Lower leg skin (tissue), 3 donors: ENCODE measurements at regions not wholly inside any gene's neighbourhood (a gene's known extent, or its start where the extent isn't known, plus 50 kb on each side); places are given as distances from the start of the nearest gene placed in this dataset.

Source experiments
- POLR2A ChIP-seq, 2 donors: fragments of 450-650 bp; IDR thresholded peaks; one replicate each; pipeline ENCODE4 v1.6.1; 2016 to 2017; ENCODE audit warnings: antibody characterized with exemption in 2 of 2, mild to moderate bottlenecking in 1 of 2, moderate library complexity in 1 of 2
- TF ChIP-seq, protein P1 (sequence below), 3 donors: fragments of 450-650 bp; IDR thresholded peaks; one replicate each; pipeline ENCODE4 v1.5.1; 2016; ENCODE audit warnings: antibody characterized with exemption in 3 of 3, mild to moderate bottlenecking in 3 of 3, moderate library complexity in 2 of 3

DNA sequence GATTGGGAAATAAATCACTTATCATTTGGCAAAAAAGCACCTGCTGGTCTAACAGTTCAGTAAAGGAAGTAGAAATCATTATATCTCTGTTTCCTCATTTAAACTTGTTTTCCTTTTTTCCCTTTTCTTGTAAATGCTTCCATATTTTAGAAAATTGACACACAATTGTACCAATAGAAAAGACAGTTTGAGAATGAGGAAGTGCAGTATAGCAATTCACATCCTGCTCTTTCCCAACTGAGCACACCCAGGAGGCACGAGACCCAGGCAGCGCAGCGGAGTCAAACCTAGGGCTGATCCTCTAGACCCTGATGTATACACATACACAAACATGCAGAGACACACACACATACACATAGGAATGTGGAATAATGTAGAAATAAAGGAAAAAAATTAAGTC lies 74.8 kb upstream of the PACRGL start:
- TF ChIP-seq POLR2A (IDR thresholded peaks at IDR 0.05) = no peak
- TF ChIP-seq, protein P1, sequence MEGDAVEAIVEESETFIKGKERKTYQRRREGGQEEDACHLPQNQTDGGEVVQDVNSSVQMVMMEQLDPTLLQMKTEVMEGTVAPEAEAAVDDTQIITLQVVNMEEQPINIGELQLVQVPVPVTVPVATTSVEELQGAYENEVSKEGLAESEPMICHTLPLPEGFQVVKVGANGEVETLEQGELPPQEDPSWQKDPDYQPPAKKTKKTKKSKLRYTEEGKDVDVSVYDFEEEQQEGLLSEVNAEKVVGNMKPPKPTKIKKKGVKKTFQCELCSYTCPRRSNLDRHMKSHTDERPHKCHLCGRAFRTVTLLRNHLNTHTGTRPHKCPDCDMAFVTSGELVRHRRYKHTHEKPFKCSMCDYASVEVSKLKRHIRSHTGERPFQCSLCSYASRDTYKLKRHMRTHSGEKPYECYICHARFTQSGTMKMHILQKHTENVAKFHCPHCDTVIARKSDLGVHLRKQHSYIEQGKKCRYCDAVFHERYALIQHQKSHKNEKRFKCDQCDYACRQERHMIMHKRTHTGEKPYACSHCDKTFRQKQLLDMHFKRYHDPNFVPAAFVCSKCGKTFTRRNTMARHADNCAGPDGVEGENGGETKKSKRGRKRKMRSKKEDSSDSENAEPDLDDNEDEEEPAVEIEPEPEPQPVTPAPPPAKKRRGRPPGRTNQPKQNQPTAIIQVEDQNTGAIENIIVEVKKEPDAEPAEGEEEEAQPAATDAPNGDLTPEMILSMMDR (IDR thresholded peaks at IDR 0.05) = no peak
